ENCODE measurements at regions not wholly inside any gene's neighbourhood (a gene's known extent, or its start where the extent isn't known, plus 50 kb on each side); places are given as distances from the start of the nearest gene placed in this dataset.

- no peak for DNase-seq (ENCODE audit: low read depth in 2 of 3, low spot score in 2 of 3)
These were observed 622.0 kb upstream of the KCNMB2 start for GRCh38 chr3:177914224-177914623.

- no peak for DNase-seq (ENCODE audit: low read depth in 2 of 3, low spot score in 2 of 3)
These were observed 619.8 kb upstream of the KCNMB2 start for GRCh38 chr3:177916461-177916860.

- no peak for DNase-seq (ENCODE audit: low read depth in 2 of 3, low spot score in 2 of 3)
These were observed 618.9 kb upstream of the KCNMB2 start for GRCh38 chr3:177917234-177917861.

GRCh38 chr3:177921153-177921552, 615.1 kb upstream of the KCNMB2 start:
- DNase-seq (ENCODE audit: low read depth in 2 of 3, low spot score in 2 of 3): no peak

- DNase-seq (ENCODE audit: low read depth in 2 of 3, low spot score in 2 of 3): no peak
These were observed 612.0 kb upstream of the KCNMB2 start for GRCh38 chr3:177924261-177924660.

GRCh38 chr3:177928172-177928873, 607.9 kb upstream of the KCNMB2 start:
- DNase-seq (ENCODE audit: low read depth in 2 of 3, low spot score in 2 of 3): no peak

- no peak for DNase-seq (ENCODE audit: low read depth in 2 of 3, low spot score in 2 of 3)
These were observed 606.9 kb upstream of the KCNMB2 start for GRCh38 chr3:177929310-177929709.

GRCh38 chr3:177930771-177931170, 605.5 kb upstream of the KCNMB2 start:
- DNase-seq (ENCODE audit: low read depth in 2 of 3, low spot score in 2 of 3): no peak

- no peak for DNase-seq (ENCODE audit: low read depth in 2 of 3, low spot score in 2 of 3)
These were observed 604.9 kb upstream of the KCNMB2 start for GRCh38 chr3:177931346-177931745.

GRCh38 chr3:177932346-177932745, 603.9 kb upstream of the KCNMB2 start:
- DNase-seq (ENCODE audit: low read depth in 2 of 3, low spot score in 2 of 3): no peak

GRCh38 chr3:177932750-177933660, 603.2 kb upstream of the KCNMB2 start:
- DNase-seq (ENCODE audit: low read depth in 2 of 3, low spot score in 2 of 3): no peak

- no peak for DNase-seq (ENCODE audit: low read depth in 2 of 3, low spot score in 2 of 3)
These were observed 602.0 kb upstream of the KCNMB2 start for GRCh38 chr3:177934001-177934891.

- no peak for DNase-seq (ENCODE audit: low read depth in 2 of 3, low spot score in 2 of 3)
These were observed 601.2 kb upstream of the KCNMB2 start for GRCh38 chr3:177935047-177935446.

GRCh38 chr3:177936721-177937120, 599.5 kb upstream of the KCNMB2 start:
- DNase-seq (ENCODE audit: low read depth in 2 of 3, low spot score in 2 of 3): no peak

GRCh38 chr3:177942911-177943310, 593.3 kb upstream of the KCNMB2 start:
- DNase-seq (ENCODE audit: low read depth in 2 of 3, low spot score in 2 of 3): no peak

- no peak for DNase-seq (ENCODE audit: low read depth in 2 of 3, low spot score in 2 of 3)
These were observed 592.0 kb upstream of the KCNMB2 start for GRCh38 chr3:177944228-177944661.

GRCh38 chr3:177946048-177946447, 590.2 kb upstream of the KCNMB2 start:
- no peak for DNase-seq (ENCODE audit: low read depth in 2 of 3, low spot score in 2 of 3)

GRCh38 chr3:177946497-177946896, 589.7 kb upstream of the KCNMB2 start:
- no peak for DNase-seq (ENCODE audit: low read depth in 2 of 3, low spot score in 2 of 3)

- no peak for DNase-seq (ENCODE audit: low read depth in 2 of 3, low spot score in 2 of 3)
These were observed 589.3 kb upstream of the KCNMB2 start for GRCh38 chr3:177946936-177947335.

- no peak for DNase-seq (ENCODE audit: low read depth in 2 of 3, low spot score in 2 of 3)
These were observed 588.3 kb upstream of the KCNMB2 start for GRCh38 chr3:177947901-177948300.

Data from activated CD8-positive, alpha-beta memory T cell treated with anti-CD3 and anti-CD28 coated beads for 48 hours (primary cell).